Chondrocyte (in vitro differentiated cells): ENCODE measurements at regions not wholly inside any gene's neighbourhood (a gene's known extent, or its start where the extent isn't known, plus 50 kb on each side); places are given as distances from the start of the nearest gene placed in this dataset.

Source experiments
- DNase-seq: peaks from one replicate; pipeline ENCODE4 v3.0.0; 2021; ENCODE audit warnings: mixed read lengths, low spot score
- H3K27ac Mint-ChIP-seq: one replicate; pipeline ENCODE4 v1.8.0; 2021; ENCODE audit warnings: mild to moderate bottlenecking, moderate library complexity, mixed read lengths; ENCODE audit not compliant: unreplicated experiment
- H3K27me3 Mint-ChIP-seq: 2 replicates; pipeline ENCODE4 v1.8.0; 2021; ENCODE audit warnings: low read depth, mixed read lengths
- H3K36me3 Mint-ChIP-seq: 2 replicates; pipeline ENCODE4 v1.8.0; 2021; ENCODE audit warnings: low read depth, mixed read lengths
- H3K4me1 Mint-ChIP-seq: 2 replicates; pipeline ENCODE4 v1.8.0; 2021; ENCODE audit warnings: low read depth, mild to moderate bottlenecking, mixed read lengths
- H3K4me3 Mint-ChIP-seq: one replicate; pipeline ENCODE4 v1.8.0; 2021; ENCODE audit warnings: mild to moderate bottlenecking, moderate library complexity, mixed read lengths; ENCODE audit not compliant: unreplicated experiment
- H3K9me3 Mint-ChIP-seq: 2 replicates; pipeline ENCODE4 v1.8.0; 2021; ENCODE audit warnings: low read depth, mixed read lengths
- CTCF ChIP-seq: fragments of 200-600 bp; sonication (generic); IDR thresholded peaks from 2 replicates; pipeline ENCODE4 v1.5.0; 2021; ENCODE audit warnings: antibody characterized with exemption, mild to moderate bottlenecking, moderate library complexity

DNA sequence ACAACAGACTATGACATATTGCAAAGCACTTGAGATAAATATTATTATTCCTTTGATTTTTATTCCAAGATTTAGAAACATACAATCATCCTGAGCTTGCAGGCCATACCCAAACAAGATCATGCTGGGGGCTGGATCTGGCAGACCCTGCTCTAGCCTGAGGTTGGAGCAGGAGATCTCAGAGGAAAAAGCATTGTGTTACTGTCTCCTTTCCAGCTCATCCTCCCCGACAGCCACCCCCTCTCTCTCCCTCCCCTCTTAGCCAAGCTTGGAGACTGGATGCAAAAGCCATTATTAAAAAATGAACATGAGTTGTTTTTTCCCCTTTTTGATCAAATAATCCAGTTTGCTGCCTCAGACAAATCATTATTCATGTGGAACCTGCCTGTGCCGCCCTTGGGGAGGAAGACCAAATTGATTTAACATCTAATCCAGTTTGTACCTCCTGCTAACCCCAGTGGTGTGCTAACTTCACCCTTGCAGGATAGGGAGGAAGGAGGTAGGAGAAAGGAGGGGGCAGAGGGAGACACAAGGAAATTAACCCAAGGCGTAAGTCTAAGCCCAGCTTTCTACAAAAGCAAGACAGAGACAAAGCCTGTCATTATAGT, 565.8 kb upstream of the TBX3 start:
- TF ChIP-seq CTCF, result no peak
- Mint-ChIP-seq H3K9me3 (no peaks in the 10 kb centered on the region), H3K27me3 (peaks cover 21% of the 10 kb centered on the region), H3K4me3 (no peak overlapping the region), H3K4me1 (no peaks in the 10 kb centered on the region), H3K36me3 (no peaks in the 10 kb centered on the region), H3K27ac (no peak overlapping the region)
- no peak for DNase-seq

GRCh38 chr12:115245020-115245419, 561.0 kb upstream of the TBX3 start:
- H3K27me3 Mint-ChIP-seq, result peaks cover 7% of the 10 kb centered on the region
- no peak for DNase-seq
- no peak overlapping the region for H3K4me3 Mint-ChIP-seq
- no peaks in the 10 kb centered on the region for H3K4me1 Mint-ChIP-seq
- no peak overlapping the region for H3K27ac Mint-ChIP-seq
- TF ChIP-seq CTCF, result no peak
- no peaks in the 10 kb centered on the region for H3K36me3 Mint-ChIP-seq
- H3K9me3 Mint-ChIP-seq, result no peaks in the 10 kb centered on the region

GRCh38 chr12:115243933-115244628, 560.1 kb upstream of the TBX3 start:
- no peak overlapping the region for H3K27ac Mint-ChIP-seq
- no peak overlapping the region for H3K4me3 Mint-ChIP-seq
- H3K4me1 Mint-ChIP-seq, result no peaks in the 10 kb centered on the region
- no peaks in the 10 kb centered on the region for H3K36me3 Mint-ChIP-seq
- peaks cover 8% of the 10 kb centered on the region for H3K27me3 Mint-ChIP-seq
- no peaks in the 10 kb centered on the region for H3K9me3 Mint-ChIP-seq
- DNase-seq, result no peak
- no peak for TF ChIP-seq CTCF

- Mint-ChIP-seq H3K27ac (no peak overlapping the region), H3K36me3 (no peaks in the 10 kb centered on the region), H3K9me3 (no peaks in the 10 kb centered on the region), H3K4me3 (no peak overlapping the region), H3K27me3 (peaks cover 11% of the 10 kb centered on the region), H3K4me1 (no peaks in the 10 kb centered on the region)
- TF ChIP-seq CTCF, result no peak
- DNase-seq, result no peak
Measured at GRCh38 chr12:115240251-115240650, 556.3 kb upstream of the TBX3 start.

- Mint-ChIP-seq H3K9me3 (no peaks in the 10 kb centered on the region), H3K4me1 (no peaks in the 10 kb centered on the region), H3K36me3 (no peaks in the 10 kb centered on the region), H3K4me3 (no peak overlapping the region), H3K27me3 (peaks cover 7% of the 10 kb centered on the region), H3K27ac (no peak overlapping the region)
- TF ChIP-seq CTCF, result no peak
- DNase-seq, result no peak
Measured at GRCh38 chr12:115235880-115236279, 551.9 kb upstream of the TBX3 start.
